ENCODE measurements at regions not wholly inside any gene's neighbourhood (a gene's known extent, or its start where the extent isn't known, plus 50 kb on each side); places are given as distances from the start of the nearest gene placed in this dataset.

DNA sequence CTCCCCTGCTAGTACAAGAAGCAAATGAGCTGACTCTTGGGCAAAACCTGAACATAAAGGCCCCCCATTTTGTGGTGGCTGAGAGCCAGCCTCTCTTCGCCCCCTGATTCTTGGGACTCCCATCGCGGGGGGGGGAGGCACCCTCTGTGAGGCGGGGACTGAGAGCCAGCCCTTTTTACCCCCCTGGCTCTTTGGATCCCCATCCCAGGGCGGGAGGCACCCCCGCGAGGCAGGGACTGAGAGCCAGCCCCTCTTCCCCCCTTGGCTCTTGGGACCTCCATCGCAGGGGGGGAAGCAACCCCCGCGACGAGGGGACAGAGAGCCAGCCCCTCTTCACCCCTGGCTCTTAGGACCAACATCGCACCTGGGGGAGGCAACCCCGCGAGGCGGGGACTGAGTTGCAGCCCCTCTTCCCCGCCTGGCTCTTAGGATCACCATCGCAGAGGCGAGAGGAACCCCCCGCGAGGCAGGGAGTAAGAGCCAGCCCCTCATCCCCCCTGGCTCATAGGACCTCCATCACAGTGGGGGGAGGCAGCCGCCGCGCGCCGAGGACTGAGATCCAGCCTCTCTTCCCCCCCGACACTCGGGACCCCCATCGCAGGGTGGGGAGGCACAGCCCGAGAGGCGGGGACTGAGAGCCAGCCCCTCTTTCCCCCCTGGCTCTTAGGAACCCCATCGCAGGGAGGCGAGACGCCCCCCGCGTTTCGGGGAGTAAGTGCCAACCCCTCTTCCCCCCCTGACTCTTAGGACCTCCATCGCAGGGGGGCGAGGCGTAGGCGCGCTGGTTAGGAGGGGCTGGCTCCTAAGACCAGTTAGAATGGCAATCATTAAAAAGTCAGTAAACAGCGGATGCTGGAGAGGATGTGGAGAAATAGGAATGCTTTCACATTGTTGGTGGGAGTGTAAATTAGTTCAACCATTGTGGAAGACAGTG is 2428.4 kb upstream of the PCDH20 start:
- TF ChIP-seq TOX (CRISPR knock-in tag; IDR thresholded peaks at IDR 0.05; ENCODE audit: borderline replicate concordance), result no peak
- TF ChIP-seq ZNF8 (CRISPR knock-in tag; IDR thresholded peaks at IDR 0.05), result no peak
- no peak for TF ChIP-seq GLIS3 (CRISPR knock-in tag; IDR thresholded peaks at IDR 0.05)
- TF ChIP-seq CSDC2 (CRISPR knock-in tag; IDR thresholded peaks at IDR 0.05), result no peak
- no peak for TF ChIP-seq OSR1 (CRISPR knock-in tag; IDR thresholded peaks at IDR 0.05)
- TF ChIP-seq SNAI2 (CRISPR knock-in tag; IDR thresholded peaks at IDR 0.05), result no peak
- TF ChIP-seq, protein P1, sequence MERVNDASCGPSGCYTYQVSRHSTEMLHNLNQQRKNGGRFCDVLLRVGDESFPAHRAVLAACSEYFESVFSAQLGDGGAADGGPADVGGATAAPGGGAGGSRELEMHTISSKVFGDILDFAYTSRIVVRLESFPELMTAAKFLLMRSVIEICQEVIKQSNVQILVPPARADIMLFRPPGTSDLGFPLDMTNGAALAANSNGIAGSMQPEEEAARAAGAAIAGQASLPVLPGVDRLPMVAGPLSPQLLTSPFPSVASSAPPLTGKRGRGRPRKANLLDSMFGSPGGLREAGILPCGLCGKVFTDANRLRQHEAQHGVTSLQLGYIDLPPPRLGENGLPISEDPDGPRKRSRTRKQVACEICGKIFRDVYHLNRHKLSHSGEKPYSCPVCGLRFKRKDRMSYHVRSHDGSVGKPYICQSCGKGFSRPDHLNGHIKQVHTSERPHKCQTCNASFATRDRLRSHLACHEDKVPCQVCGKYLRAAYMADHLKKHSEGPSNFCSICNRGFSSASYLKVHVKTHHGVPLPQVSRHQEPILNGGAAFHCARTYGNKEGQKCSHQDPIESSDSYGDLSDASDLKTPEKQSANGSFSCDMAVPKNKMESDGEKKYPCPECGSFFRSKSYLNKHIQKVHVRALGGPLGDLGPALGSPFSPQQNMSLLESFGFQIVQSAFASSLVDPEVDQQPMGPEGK (CRISPR knock-in tag; IDR thresholded peaks at IDR 0.05; ENCODE audit: borderline replicate concordance), result no peak
- TF ChIP-seq, protein P2, sequence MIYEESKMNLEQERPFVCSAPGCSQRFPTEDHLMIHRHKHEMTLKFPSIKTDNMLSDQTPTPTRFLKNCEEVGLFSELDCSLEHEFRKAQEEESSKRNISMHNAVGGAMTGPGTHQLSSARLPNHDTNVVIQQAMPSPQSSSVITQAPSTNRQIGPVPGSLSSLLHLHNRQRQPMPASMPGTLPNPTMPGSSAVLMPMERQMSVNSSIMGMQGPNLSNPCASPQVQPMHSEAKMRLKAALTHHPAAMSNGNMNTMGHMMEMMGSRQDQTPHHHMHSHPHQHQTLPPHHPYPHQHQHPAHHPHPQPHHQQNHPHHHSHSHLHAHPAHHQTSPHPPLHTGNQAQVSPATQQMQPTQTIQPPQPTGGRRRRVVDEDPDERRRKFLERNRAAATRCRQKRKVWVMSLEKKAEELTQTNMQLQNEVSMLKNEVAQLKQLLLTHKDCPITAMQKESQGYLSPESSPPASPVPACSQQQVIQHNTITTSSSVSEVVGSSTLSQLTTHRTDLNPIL (CRISPR knock-in tag; IDR thresholded peaks at IDR 0.05; ENCODE audit: low read depth), result no peak
- TF ChIP-seq RARB (CRISPR knock-in tag; IDR thresholded peaks at IDR 0.05), result no peak
- no peak for TF ChIP-seq BACH2 (CRISPR knock-in tag; IDR thresholded peaks at IDR 0.05; ENCODE audit: borderline replicate concordance)
- TF ChIP-seq, protein P3, sequence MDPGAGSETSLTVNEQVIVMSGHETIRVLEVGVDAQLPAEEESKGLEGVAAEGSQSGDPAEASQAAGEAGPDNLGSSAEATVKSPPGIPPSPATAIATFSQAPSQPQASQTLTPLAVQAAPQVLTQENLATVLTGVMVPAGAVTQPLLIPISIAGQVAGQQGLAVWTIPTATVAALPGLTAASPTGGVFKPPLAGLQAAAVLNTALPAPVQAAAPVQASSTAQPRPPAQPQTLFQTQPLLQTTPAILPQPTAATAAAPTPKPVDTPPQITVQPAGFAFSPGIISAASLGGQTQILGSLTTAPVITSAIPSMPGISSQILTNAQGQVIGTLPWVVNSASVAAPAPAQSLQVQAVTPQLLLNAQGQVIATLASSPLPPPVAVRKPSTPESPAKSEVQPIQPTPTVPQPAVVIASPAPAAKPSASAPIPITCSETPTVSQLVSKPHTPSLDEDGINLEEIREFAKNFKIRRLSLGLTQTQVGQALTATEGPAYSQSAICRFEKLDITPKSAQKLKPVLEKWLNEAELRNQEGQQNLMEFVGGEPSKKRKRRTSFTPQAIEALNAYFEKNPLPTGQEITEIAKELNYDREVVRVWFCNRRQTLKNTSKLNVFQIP (CRISPR knock-in tag; IDR thresholded peaks at IDR 0.05; ENCODE audit: borderline replicate concordance, low read depth), result no peak
- TF ChIP-seq, protein P4, sequence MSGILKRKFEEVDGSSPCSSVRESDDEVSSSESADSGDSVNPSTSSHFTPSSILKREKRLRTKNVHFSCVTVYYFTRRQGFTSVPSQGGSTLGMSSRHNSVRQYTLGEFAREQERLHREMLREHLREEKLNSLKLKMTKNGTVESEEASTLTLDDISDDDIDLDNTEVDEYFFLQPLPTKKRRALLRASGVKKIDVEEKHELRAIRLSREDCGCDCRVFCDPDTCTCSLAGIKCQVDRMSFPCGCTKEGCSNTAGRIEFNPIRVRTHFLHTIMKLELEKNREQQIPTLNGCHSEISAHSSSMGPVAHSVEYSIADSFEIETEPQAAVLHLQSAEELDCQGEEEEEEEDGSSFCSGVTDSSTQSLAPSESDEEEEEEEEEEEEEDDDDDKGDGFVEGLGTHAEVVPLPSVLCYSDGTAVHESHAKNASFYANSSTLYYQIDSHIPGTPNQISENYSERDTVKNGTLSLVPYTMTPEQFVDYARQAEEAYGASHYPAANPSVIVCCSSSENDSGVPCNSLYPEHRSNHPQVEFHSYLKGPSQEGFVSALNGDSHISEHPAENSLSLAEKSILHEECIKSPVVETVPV (CRISPR knock-in tag; IDR thresholded peaks at IDR 0.05), result no peak
- TF ChIP-seq ZNF565 (CRISPR knock-in tag; conservative IDR thresholded peaks at IDR 0.05; ENCODE audit: low read depth), result no peak
- TF ChIP-seq ZFP3 (CRISPR knock-in tag; IDR thresholded peaks at IDR 0.05), result no peak
- no peak for TF ChIP-seq ZNF70 (CRISPR knock-in tag; IDR thresholded peaks at IDR 0.05)
- TF ChIP-seq ISL1 (CRISPR knock-in tag; IDR thresholded peaks at IDR 0.05), result no peak
- TF ChIP-seq PPARA (CRISPR knock-in tag; IDR thresholded peaks at IDR 0.05; ENCODE audit: borderline replicate concordance), result no peak
- no peak for TF ChIP-seq ZFP30 (CRISPR knock-in tag; IDR thresholded peaks at IDR 0.05)
- TF ChIP-seq TCF4 (CRISPR knock-in tag; IDR thresholded peaks at IDR 0.05; ENCODE audit: borderline replicate concordance), result no peak
- no peak for ATAC-seq

DNA sequence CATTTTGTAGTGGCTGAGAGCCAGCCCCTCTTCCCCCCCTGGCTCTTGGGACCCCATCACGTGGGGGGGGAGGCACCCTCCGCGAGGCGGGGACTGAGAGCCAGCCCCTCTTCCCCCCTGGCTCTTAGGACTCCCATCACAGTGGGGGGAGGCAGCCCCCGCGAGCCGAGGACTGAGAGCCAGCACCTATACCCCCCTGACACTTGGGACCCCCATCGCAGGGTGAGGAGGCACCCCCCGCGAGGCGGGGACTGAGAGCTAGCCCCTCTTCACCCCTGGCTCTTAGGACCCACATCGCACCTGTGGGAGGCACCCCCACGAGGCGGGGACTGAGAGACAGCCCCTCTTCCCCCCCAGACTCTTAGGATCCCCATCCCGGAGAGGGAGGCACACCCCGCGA is 2426.5 kb upstream of the PCDH20 start:
- TF ChIP-seq TOX (CRISPR knock-in tag; IDR thresholded peaks at IDR 0.05; ENCODE audit: borderline replicate concordance), result no peak
- TF ChIP-seq, protein P2 (CRISPR knock-in tag; IDR thresholded peaks at IDR 0.05; ENCODE audit: low read depth), result no peak
- no peak for TF ChIP-seq PPARA (CRISPR knock-in tag; IDR thresholded peaks at IDR 0.05; ENCODE audit: borderline replicate concordance)
- TF ChIP-seq ZNF8 (CRISPR knock-in tag; IDR thresholded peaks at IDR 0.05), result no peak
- TF ChIP-seq ZC3H10 (CRISPR knock-in tag; IDR thresholded peaks at IDR 0.05), result no peak
- no peak for TF ChIP-seq ZNF70 (CRISPR knock-in tag; IDR thresholded peaks at IDR 0.05)
- no peak for TF ChIP-seq ISL1 (CRISPR knock-in tag; IDR thresholded peaks at IDR 0.05)
- TF ChIP-seq, protein P1 (CRISPR knock-in tag; IDR thresholded peaks at IDR 0.05; ENCODE audit: borderline replicate concordance), result no peak
- no peak for TF ChIP-seq CSDC2 (CRISPR knock-in tag; IDR thresholded peaks at IDR 0.05)
- no peak for TF ChIP-seq ZFP3 (CRISPR knock-in tag; IDR thresholded peaks at IDR 0.05)
- TF ChIP-seq, protein P4 (CRISPR knock-in tag; IDR thresholded peaks at IDR 0.05), result no peak
- TF ChIP-seq ESRRG (CRISPR knock-in tag; IDR thresholded peaks at IDR 0.05), result no peak
- TF ChIP-seq SNAI2 (CRISPR knock-in tag; IDR thresholded peaks at IDR 0.05), result no peak
- TF ChIP-seq, protein P5, sequence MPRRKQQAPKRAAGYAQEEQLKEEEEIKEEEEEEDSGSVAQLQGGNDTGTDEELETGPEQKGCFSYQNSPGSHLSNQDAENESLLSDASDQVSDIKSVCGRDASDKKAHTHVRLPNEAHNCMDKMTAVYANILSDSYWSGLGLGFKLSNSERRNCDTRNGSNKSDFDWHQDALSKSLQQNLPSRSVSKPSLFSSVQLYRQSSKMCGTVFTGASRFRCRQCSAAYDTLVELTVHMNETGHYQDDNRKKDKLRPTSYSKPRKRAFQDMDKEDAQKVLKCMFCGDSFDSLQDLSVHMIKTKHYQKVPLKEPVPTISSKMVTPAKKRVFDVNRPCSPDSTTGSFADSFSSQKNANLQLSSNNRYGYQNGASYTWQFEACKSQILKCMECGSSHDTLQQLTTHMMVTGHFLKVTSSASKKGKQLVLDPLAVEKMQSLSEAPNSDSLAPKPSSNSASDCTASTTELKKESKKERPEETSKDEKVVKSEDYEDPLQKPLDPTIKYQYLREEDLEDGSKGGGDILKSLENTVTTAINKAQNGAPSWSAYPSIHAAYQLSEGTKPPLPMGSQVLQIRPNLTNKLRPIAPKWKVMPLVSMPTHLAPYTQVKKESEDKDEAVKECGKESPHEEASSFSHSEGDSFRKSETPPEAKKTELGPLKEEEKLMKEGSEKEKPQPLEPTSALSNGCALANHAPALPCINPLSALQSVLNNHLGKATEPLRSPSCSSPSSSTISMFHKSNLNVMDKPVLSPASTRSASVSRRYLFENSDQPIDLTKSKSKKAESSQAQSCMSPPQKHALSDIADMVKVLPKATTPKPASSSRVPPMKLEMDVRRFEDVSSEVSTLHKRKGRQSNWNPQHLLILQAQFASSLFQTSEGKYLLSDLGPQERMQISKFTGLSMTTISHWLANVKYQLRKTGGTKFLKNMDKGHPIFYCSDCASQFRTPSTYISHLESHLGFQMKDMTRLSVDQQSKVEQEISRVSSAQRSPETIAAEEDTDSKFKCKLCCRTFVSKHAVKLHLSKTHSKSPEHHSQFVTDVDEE (CRISPR knock-in tag; IDR thresholded peaks at IDR 0.05), result no peak
- ATAC-seq, result no peak
